ELR (cell line): ENCODE measurements at regions not wholly inside any gene's neighbourhood (a gene's known extent, or its start where the extent isn't known, plus 50 kb on each side); places are given as distances from the start of the nearest gene placed in this dataset.

Experiments used
- DNase-seq: peaks from one replicate; pipeline ENCODE4 v3.0.0-alpha.2; 2015; ENCODE audit warnings: low read depth

DNA sequence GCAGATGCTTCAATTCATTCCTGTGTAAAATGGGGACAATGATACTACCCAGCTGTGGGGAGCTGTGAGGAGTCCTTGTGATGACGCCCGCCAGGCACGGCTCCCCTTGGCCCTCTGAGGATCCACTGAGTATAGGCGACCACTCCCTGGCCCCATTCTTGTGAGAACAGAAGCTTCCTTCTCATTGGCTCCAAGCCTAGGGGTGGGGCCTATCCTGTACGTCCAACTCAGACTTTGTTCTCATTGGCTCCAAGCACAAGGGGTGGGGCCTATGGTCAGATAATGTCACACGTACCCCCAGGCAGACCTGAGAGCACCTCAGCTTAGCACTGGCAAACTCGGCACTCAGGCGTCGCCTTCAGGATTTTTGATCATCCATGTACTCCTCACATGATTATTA lies 232.9 kb upstream of the MVB12B start:
- peak; percentile 4 for DNase-seq

DNA sequence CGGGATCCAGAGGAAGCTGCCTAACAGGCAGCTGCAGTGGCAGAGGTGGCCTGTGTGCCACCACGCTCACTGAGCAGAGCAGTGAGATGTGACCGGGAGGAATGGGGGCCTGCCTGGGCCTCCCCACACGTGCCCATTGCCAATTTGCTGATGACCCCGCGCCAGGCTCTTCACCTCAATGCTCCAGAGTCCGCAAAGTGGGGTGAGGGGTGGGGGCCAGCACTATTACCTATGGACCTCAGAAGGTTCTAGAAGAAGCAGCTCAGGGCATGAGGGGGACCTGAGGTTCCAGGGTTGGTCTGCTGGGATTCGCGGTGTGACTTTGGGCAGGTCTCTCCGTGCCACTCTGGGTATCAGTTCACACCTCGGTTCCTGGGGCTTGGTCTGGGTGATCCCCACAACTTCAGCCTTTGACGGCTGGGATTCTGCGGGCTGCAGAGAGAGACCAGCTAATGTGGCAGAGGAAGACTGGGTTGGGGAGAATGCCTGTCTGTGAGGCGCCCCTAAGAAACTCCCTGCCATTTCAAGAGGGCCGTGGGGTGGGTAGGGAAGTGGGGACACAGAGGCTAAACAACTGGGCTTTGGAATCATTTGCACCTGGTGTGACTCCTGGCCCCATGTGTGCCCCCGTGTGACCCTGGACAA lies 231.0 kb upstream of the MVB12B start:
- DNase-seq, result no peak

DNA sequence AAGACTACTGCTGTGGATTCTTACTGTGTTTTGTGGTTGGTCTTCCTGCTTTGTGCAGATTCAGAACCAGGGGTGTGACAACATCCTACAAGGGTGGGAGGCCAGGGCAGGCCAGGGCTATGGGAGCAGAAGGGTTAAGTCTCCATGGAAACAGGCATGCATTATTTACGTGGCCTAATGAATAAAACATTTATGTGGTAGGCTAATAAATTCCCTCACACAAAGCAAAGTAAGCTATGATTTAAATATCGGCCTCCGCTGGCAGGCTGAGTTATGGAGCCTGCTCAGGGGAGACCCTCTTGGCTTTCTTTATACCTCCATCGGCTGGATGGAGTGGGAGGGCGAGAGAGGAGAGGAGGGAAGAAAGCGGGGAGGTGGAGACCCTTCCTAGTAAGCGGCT lies 230.3 kb upstream of the MVB12B start:
- no peak for DNase-seq

DNA sequence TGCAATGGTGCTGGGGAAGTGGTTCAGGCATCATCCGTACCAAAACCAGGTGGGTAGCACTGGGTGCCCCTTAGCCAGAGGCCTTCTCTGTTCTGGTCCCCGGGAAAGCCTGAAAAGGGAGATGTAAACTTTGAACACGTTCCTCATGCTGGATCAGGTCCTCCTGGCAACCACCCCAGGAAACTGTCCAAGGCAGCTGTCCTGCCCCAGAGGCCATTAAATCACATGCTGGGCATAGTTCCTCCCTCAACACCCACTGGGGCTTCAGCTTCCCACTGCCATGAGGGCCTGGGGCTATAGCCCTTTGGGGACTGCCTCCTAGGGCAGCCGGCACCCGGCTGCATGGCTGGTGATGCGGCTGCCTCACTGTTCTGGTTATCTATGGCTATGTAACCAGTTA lies 228.9 kb upstream of the MVB12B start:
- no peak for DNase-seq

DNA sequence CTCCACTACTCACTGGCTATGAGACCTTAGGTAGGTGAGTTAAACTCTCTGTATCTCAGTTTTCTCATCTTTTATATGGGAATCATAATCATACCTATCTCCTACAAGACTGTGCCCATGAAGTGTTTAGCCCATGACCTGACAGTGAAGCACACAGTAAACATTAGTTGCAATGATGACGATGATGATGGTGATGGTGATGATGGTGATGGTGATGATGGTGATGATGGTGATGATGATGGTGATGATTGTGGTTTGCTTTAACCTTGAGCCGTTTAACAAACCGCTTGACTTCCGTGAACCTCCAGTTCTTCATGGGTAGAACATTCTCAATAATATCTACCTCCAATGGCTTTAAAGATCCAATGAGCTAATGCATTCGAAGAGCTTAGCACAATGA lies 220.2 kb upstream of the MVB12B start:
- DNase-seq, result no peak

DNA sequence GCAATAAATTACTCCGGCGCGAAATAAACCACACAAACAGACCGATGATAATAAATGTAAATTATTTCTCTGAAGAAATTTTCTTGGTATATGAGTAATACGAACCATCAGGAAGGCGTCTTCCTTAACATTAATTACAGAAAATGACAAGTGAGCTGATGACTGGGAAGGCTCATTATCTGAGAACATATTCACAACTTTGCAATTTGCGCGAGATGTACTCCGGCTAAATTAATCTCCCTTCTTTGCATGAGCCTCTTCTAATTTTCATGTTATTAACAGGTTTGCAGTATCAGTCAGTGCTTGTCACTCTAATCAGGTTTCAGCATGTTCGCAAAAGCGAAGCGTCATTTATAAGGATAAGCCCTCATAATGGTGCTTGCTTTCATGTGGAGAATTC lies 218.9 kb upstream of the MVB12B start:
- DNase-seq, result no peak

DNA sequence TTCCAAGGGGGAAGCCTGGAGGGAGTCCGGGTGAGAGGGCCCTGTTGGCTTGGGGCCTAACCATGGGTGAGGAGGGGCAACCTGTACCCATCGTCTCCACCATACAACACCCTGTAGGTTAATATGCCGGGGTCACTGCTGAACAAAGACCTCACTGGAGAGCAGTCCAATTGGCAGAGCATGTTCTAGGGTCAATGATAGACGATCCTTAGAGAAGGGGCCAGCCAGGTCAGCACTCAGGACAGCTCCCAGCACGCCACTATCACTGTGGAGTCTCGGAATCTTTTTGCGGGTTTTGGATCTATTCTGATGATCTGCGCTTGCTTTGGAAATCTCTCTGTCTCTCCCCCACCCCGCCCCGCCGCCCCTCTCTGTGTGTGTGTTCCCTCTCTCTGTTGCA lies 218.4 kb upstream of the MVB12B start:
- DNase-seq, result peak; percentile 7

DNA sequence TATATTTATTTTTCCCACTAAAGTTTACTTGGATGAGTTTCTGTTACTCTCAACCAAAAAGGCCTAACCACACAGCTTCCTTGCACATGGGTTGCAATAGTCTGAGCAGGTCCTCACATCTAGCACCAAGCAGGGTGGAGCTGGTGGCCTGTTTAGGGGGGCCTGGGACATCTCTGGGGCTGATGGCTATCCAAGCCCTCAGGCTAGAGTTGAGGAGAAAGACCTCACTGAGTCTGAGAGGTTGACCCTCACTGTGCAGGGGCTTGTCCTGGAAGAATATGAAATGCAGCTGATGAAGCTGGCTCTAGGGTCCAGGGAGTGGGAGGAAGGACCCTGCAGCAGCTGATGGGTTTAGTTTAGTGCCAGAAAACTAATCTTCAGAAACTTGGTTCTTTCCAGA lies 217.1 kb upstream of the MVB12B start:
- no peak for DNase-seq

DNA sequence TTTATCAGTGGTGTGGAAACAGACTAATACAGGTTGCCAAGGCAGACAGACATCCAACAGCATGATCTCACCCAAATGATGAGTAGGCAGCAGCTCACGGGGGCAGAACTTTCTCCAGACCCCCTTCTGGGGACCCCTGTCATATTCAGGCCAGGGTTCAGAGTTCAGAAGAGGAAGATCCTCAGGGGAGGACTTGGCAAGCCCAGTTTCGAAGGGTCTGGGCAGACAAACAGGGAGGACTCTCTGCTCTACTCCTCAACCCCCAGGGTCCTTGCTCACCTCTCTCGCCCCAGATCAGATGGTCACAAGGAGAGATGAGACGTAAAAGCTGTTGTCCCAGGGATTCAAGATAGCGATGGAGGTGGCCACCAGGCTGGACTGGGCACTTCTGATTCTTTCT lies 215.1 kb upstream of the MVB12B start:
- DNase-seq, result no peak

DNA sequence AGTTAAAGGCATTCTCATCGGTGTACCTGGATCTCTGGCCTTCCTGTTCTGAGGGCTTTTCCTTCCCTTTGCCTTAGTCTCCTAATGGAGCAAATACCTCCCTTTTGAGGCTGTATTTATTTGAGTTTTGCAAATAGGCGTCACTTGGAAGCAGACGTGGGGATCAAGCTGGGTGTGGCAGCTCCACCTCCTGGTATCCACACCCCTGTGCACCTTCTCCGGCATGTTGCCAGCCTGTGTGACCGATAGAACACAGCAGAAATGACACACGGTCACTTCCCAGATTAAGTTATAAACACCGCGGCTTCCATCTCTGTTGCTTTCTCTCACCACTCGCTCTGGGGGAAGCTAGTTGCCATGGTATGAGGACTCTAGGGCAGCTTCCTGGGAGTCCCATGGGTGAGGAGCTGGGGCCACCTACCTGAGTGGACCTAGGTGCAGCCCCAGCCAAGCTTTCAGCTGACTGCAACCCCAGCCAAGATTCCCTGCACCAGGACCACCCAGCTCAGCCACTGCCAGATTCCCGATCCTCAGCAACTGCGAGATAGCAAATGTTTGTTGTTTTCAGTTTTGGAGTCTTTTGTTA lies 214.4 kb upstream of the MVB12B start:
- no peak for DNase-seq

DNA sequence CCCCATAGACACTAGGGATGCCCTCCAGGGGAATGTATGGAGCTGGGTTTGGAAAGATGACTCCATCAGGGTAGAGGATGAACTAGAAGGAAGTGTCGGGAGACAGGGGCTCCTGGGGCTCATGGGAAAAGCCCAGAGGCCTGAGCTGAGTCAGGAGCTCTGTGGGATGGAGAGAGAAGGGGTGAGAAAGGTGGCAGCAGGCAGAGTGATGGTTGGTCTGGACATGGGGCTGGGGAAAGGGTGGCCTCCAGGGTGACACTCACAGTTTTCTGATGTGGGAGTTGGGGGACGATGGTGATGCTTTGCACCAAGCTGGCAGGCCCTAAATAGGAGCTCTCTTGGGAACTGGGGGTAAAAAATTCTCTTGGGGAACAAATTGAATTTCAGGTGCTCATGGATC lies 213.5 kb upstream of the MVB12B start:
- DNase-seq, result no peak

DNA sequence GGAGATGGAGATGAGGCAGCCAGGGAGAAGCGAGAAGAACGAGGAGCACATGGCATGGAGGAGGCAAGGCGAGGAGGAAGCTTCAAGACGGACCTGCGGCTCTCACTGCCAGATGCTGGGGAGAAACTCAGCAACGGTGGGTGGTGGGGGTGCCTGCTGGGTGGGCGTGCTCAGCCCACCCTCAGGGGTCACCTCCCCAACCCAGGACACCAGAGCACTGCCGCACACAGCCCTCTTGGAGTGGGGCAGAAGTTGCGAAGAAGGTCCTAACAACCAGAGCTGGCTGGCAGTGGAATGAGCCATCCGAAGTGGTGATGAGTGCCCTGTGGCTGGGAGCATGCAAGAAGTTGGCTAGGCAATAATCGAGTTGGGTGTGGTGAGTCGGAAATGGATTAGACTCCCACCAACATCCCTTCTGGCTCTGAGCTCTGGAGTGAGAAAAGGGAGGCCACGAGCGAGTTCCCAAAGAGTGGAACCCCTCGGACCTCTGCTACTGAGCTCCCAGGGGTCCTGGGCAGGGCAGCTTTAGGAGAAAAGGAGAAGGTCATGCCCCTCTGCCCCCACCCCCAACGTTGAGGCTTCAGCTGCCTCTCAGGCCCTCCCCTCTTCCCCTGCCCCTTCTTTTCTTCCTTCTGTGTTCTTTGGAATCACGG lies 212.7 kb upstream of the MVB12B start:
- DNase-seq, result no peak

DNA sequence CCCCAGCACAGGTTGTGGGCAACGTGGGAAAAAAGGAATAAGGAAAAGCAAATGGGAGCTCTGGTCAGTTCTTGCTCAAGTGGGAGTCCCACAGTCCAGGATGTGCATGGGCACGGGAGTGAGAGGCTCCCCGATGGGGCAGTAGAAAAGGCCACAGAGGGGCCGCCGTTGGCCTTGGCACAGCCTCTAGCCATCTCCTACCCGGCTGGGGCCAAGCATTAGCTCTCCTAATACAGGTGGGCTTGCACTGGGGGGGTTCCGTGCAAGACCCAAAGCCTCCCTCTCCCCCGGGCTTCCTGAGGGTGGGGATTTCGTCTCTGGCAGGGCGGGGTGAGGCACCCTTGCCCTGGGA lies 212.2 kb upstream of the MVB12B start:
- no peak for DNase-seq

DNA sequence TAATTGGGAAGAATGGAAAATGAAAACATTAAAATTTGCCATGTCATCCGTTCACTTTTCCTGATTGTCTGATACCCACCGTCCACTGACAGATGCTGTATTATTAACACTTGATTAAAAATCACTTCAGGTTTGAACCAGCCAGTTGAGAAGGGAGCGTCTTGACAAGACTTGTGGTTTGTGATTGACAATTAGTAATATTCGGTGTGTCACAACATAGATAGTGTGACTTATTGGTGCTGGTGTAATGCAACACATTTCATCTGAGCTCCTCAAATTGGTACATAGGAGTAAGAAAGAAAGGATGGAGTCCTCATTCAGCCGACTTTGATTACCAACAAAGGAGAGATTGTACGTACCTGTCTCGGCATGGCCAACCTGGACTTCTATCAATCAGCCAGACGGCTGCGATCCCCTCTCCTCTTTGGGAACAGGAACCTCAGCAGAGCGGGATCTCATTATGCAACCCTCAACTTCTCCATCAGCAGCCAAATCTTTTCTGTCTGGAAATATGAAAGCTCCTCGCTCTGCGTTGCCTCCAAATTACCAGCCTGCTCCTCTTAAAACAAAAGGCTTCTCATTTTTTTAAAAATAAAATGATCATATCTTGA lies 211.7 kb upstream of the MVB12B start:
- no peak for DNase-seq

DNA sequence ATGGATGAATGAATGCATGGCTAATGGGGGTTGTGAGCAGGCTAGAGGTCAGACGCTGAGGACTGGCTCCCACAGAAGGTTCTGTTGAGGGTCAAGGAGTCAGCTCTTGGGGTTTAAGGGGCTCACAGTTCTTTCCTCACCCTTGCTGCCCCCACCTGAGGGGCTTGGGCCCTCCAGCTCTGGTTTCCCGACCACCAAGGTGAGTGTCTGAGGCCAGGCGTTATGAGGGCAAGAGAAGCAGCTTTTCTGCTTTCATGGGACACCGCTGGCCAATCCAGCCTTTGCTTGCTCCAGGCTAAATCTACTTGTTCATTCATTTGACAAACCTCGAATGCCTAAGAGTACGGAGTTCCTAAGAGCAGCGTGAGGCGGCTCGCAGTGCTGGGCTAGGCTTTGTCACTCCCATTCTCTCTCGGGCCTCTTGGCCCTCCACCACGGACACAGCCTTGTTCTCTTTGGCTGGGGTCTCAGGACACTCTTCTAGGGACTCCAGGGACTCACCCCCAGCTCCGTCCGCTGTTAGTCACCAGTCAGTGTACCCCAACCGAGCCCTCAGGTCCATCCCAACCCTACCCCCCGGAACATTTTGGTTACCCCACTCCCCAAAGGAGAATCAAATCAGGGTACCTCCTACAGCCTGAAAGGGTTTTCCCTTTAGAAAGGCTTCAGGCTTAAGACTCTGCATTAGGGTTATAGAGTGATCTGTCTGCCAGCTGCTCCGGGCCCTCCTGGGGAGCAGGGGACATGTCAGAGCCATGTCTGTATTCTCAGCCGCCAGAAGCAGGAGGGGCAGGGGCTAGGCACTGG lies 210.1 kb upstream of the MVB12B start:
- DNase-seq, result no peak

DNA sequence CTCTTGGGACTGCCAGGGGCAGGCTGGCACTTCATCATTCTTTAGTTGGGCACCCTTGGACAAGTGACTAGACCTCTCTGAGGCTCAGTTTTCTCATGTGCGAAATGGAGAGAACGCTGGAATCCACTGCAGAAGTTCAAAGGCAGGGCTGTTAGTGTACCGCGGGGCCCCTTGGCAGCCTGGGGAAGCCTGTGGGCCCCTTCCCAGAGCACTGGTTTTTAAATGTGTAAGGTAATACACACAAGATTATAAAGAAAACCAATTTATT lies 209.5 kb upstream of the MVB12B start:
- no peak for DNase-seq

DNA sequence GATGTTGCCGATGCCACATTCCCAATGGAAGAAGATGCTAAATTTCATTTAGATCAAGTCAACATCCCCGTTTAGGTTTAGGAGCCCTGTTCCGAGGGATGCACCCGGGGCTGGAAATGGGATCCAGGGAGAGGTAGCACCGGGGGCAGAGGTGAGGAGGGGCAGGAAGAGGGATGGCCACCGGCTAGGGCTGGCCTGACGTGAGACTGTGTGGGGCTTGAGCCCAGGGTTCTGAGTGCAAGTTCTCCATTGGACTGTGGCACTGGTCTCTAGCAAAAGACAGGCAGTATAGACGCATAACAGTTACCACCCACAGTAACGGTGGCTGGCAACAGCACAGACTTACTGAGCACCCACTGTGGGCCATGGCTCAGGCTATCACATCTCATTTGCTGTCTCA lies 209.0 kb upstream of the MVB12B start:
- DNase-seq, result no peak

DNA sequence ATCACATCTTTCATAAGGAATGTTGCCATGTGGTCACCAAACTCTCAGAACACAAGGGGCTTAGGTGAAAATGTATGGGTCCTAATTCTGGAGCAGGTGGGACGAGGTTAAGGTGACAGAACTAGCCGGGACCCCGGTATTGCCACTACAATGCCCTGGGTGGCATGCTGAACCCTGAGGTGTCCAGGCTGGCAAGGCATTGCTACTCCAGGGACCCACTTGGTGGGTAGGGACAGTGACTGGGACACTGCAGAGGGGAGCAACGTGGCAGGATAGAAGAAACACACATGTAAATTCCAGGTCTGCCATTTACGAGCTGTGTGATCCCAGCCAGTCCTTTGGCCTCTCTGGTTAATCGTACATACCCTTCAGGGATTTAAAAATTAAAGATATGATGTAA lies 206.9 kb upstream of the MVB12B start:
- DNase-seq, result no peak

DNA sequence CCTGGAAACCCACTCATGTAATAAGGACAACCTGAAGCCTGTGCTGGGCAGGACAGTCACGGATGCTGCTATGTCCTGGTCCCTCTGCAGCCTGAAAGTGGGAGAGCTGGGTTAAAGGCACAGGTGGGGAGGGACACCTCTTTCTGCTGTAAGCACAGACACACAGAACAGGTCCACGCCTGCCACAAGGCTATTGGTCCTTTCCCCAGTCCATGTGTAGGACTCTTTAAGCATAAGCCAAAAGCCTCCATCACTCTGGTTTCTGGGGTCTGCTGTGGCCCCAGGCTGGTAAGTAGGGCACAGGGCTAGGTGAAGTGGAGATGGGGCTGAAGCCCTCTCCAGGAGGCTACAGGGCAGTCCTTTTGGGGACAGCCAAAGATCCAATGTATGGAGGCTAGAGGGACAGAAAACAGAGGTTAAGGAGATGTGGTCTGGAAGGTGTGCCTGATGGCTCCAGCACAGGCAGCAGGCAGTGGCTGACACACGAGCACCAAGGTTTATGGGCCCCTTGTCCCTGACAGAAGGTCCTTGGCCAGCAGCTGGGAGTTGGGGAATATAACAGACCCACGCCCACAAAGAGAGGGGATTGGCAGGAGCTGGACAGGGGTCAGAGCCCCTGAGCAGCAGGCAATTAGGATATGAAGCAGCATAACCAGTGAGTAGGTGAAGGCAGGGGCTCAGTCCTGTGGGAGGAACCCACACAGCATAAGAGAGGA lies 203.6 kb upstream of the MVB12B start:
- DNase-seq, result no peak

DNA sequence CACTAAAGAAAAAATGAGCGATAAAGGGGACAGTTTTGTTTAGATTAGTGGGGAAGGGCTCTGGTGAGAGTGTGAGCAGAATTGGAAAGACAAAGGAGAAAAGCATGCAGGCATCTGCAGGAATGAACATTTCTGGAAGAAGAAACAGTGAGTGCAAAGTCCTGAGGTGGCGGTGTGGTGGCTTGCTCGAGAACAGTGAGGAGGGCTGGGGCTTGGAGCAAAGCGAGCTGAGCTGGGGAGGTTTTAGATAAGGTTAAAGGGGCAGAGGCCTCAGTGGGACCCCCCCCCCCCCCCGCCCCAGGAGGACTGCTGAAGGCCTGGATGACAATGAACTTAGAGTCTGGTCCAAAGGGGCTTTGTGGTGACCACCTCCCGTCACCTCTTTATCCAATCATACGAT lies 202.7 kb upstream of the MVB12B start:
- no peak for DNase-seq

DNA sequence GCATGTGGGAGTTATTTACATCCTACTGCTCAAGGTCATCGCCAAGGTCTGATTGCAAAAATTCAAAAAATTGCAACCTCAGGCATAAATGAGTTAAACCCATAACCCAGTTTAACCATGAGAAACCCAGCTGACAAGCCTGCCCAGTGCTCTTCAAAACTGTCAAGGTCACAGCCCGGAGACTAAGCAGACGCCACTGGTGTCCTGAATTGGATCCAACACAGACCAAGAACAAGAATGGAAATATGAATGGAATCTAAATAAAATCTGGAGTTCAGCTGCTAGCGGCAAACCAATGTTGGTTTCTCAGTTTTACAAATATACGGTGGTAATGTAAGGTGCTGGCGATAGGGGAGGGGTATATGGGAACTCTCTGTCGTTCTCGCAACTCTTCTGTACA lies 201.5 kb upstream of the MVB12B start:
- no peak for DNase-seq

DNA sequence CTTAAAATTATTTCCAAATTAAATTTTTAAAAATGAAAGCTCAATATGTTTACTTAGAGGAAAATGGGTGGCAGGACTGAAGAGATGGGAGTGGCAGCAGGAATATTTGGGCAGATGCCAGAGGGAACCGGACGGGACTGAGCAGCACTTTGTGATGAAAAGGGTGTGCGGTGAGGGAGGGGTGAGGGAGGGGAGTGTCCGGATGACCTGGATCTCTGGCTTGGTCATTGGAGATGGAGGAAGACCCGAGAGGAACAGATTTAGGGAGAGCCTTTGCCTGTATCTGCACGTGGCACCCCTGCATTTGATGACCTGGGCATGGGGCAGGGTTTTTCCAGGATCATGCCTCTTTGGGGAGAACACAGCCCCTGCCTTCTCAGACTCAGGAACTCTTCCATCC lies 201.1 kb upstream of the MVB12B start:
- no peak for DNase-seq
